Endothelial cell (in vitro differentiated cells): ENCODE measurements at regions not wholly inside any gene's neighbourhood (a gene's known extent, or its start where the extent isn't known, plus 50 kb on each side); places are given as distances from the start of the nearest gene placed in this dataset.

ENCODE experiments used
- DNase-seq: peaks from one replicate; pipeline ENCODE4 v3.0.0; 2021; ENCODE audit warnings: low spot score
- H3K27ac Mint-ChIP-seq: one replicate; pipeline ENCODE4 v1.8.0; 2021; ENCODE audit warnings: mixed read lengths, inconsistent platforms; ENCODE audit not compliant: unreplicated experiment
- H3K27me3 Mint-ChIP-seq: one replicate; pipeline ENCODE4 v1.8.0; 2021; ENCODE audit warnings: mild to moderate bottlenecking, moderate library complexity, mixed read lengths, inconsistent platforms; ENCODE audit not compliant: unreplicated experiment
- H3K36me3 Mint-ChIP-seq: one replicate; pipeline ENCODE4 v1.8.0; 2021; ENCODE audit warnings: mild to moderate bottlenecking, low read depth, mixed read lengths, inconsistent platforms; ENCODE audit not compliant: unreplicated experiment
- H3K4me1 Mint-ChIP-seq: one replicate; pipeline ENCODE4 v1.8.0; 2021; ENCODE audit warnings: mild to moderate bottlenecking, mixed read lengths, inconsistent platforms; ENCODE audit not compliant: unreplicated experiment
- H3K4me3 Mint-ChIP-seq: one replicate; pipeline ENCODE4 v1.8.0; 2021; ENCODE audit warnings: mild to moderate bottlenecking, mixed read lengths, inconsistent platforms; ENCODE audit not compliant: unreplicated experiment
- H3K9me3 Mint-ChIP-seq: one replicate; pipeline ENCODE4 v1.8.0; 2021; ENCODE audit warnings: mixed read lengths, inconsistent platforms; ENCODE audit not compliant: unreplicated experiment
- TF ChIP-seq, protein P1 (sequence below): fragments of 200-600 bp; sonication (generic); IDR thresholded peaks from one replicate; pipeline ENCODE4 v1.5.0; 2021; ENCODE audit warnings: antibody characterized with exemption; ENCODE audit not compliant: unreplicated experiment

DNA sequence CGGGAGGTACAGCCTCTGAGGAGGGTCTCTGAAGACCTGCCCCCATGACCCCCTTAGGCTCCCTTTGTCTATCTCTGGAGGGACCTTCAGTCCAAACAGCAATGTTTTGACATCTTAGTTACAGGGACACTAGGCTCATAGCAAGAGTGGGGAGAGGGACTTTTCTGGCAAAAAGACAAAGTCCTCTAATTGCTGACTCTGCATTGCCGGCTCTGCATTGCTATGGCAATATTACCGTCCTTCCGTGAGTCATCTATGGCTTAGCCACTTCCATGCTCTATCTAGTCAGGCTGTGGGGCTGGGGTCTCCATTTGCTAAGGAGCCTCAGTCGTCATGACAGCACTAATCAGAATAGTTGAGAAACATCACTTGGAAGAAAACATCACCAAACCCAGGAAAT, 952.6 kb downstream of the KCNMA1 start:
- Mint-ChIP-seq H3K36me3 (no peaks in the 10 kb centered on the region), H3K9me3 (no peaks in the 10 kb centered on the region), H3K4me3 (no peak overlapping the region), H3K27ac (no peak overlapping the region), H3K4me1 (no peaks in the 10 kb centered on the region), H3K27me3 (no peaks in the 10 kb centered on the region)
- TF ChIP-seq, protein P1, sequence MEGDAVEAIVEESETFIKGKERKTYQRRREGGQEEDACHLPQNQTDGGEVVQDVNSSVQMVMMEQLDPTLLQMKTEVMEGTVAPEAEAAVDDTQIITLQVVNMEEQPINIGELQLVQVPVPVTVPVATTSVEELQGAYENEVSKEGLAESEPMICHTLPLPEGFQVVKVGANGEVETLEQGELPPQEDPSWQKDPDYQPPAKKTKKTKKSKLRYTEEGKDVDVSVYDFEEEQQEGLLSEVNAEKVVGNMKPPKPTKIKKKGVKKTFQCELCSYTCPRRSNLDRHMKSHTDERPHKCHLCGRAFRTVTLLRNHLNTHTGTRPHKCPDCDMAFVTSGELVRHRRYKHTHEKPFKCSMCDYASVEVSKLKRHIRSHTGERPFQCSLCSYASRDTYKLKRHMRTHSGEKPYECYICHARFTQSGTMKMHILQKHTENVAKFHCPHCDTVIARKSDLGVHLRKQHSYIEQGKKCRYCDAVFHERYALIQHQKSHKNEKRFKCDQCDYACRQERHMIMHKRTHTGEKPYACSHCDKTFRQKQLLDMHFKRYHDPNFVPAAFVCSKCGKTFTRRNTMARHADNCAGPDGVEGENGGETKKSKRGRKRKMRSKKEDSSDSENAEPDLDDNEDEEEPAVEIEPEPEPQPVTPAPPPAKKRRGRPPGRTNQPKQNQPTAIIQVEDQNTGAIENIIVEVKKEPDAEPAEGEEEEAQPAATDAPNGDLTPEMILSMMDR, result no peak
- DNase-seq, result no peak

DNA sequence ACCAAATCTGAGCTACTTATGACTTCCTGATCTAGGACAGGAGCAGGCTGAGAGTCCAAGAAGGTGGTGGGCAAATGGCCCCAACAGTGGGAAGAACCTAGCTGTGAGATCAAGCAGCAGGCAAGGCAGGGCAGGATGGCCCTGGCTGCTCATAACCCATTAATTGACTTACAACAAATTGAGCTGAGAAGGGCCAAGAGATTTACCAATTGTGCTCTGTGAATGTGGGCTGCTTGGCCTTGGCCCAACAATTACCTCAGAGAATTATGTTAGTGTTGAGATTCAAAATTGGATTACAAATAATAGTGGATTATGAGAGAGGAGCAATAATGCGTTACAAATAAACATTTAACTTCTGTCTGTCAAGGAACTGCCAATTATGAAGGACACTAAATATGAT, 956.5 kb downstream of the KCNMA1 start:
- no peaks in the 10 kb centered on the region for H3K9me3 Mint-ChIP-seq
- no peak overlapping the region for H3K27ac Mint-ChIP-seq
- H3K4me1 Mint-ChIP-seq, result no peaks in the 10 kb centered on the region
- no peaks in the 10 kb centered on the region for H3K27me3 Mint-ChIP-seq
- TF ChIP-seq, protein P1, result no peak
- DNase-seq, result no peak
- H3K36me3 Mint-ChIP-seq, result no peaks in the 10 kb centered on the region
- no peak overlapping the region for H3K4me3 Mint-ChIP-seq

DNA sequence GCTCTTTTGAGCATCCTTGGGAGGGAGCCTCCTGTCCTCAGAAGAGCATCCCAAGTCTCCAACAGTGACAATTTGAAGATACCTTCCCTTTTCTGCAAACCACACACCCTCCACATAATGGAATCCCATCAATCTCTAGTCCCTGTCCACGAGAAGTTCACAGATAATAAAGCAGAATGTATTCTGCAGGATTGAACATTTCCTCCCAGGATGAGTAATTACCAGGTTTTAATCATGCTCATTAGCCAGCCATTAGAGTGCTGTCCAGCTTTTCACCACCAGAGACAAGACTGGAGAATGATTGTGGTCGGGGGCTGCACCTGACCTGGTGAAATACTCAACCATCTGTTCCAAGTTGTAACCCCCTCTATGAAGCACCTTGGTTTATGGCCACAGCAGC, 958.6 kb downstream of the KCNMA1 start:
- Mint-ChIP-seq H3K4me1 (no peaks in the 10 kb centered on the region), H3K9me3 (no peaks in the 10 kb centered on the region), H3K4me3 (no peak overlapping the region), H3K27me3 (no peaks in the 10 kb centered on the region), H3K36me3 (no peaks in the 10 kb centered on the region), H3K27ac (no peak overlapping the region)
- no peak for DNase-seq
- TF ChIP-seq, protein P1, result no peak

DNA sequence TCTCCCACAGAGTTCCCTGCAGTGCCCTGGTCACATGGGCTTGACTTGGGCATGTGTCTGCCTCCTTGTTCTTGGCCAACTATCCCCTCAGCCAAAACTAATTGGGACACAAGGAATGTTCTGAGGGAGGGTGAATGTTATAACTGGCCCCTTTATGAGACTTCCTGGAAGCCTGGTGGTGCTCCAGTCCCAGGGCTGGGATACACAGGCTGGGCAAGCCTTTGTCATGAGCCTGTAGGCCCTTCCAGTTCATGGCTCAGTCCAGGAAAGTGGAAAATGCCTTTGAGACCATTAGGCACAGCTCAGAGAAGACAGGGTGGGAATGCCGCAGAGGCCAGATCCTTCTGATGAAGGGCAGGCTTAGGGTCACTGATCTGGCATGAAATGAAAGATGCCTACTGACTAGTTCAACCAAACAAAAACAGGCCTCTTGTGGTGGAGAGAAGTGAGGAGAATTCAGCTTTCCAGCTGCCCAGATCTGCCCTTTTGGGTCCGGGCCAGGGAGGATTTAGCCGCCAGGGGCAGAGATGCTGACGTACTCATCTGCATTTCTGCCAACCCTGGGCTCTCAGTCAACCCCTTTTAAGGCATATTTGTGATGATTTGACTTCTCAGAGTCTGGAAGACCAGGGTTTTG, 961.5 kb downstream of the KCNMA1 start:
- Mint-ChIP-seq H3K4me3 (no peak overlapping the region), H3K27ac (no peak overlapping the region), H3K27me3 (no peaks in the 10 kb centered on the region), H3K36me3 (no peaks in the 10 kb centered on the region), H3K4me1 (no peaks in the 10 kb centered on the region), H3K9me3 (no peaks in the 10 kb centered on the region)
- no peak for DNase-seq
- TF ChIP-seq, protein P1, result no peak

DNA sequence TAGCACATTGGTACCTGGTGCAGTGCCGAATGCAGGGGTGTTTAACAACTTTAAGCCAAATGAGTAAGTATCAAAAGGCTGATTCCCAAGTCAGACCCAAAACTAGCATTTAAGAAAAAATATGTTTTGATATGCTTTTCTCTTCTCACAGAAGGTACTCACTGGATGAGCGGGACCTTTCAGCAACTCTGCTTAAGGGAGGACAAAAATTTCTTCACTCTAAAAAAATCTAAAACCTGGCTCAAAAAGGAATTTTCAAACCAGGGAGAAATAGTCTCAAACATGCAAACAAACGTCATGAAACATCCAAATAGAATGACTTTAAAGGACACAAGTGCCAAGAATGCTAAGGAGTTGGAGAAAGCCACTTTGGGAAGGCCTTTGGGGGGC, 962.1 kb downstream of the KCNMA1 start:
- H3K9me3 Mint-ChIP-seq, result no peaks in the 10 kb centered on the region
- no peaks in the 10 kb centered on the region for H3K4me1 Mint-ChIP-seq
- TF ChIP-seq, protein P1, result no peak
- H3K36me3 Mint-ChIP-seq, result no peaks in the 10 kb centered on the region
- H3K4me3 Mint-ChIP-seq, result no peak overlapping the region
- no peaks in the 10 kb centered on the region for H3K27me3 Mint-ChIP-seq
- DNase-seq, result no peak
- no peak overlapping the region for H3K27ac Mint-ChIP-seq
